ENCODE measurements at regions not wholly inside any gene's neighbourhood (a gene's known extent, or its start where the extent isn't known, plus 50 kb on each side); places are given as distances from the start of the nearest gene placed in this dataset.

- no peak for TF ChIP-seq ZNF24 (IDR thresholded peaks at IDR 0.05)
- TF ChIP-seq CTCF (CRISPR knock-in tag; IDR thresholded peaks at IDR 0.05), result no peak
- no peak for TF ChIP-seq ZNF580 (CRISPR knock-in tag; IDR thresholded peaks at IDR 0.05; ENCODE audit: borderline replicate concordance, low read depth)
- TF ChIP-seq TCF12 (IDR thresholded peaks at IDR 0.05), result no peak
- no peak for TF ChIP-seq TCF12 (CRISPR knock-in tag; IDR thresholded peaks at IDR 0.05)
- TF ChIP-seq ZNF362 (CRISPR knock-in tag; IDR thresholded peaks at IDR 0.05; ENCODE audit: borderline replicate concordance), result no peak
Measured at GRCh38 chr6:23091795-23092194, 522.4 kb downstream of the HDGFL1 start.

Measured in HepG2 (cell line).